Transverse colon (tissue), 3 donors: ENCODE measurements at regions not wholly inside any gene's neighbourhood (a gene's known extent, or its start where the extent isn't known, plus 50 kb on each side); places are given as distances from the start of the nearest gene placed in this dataset.

Experiments used
- CTCF ChIP-seq, 5 experiments: fragments of 200-600 bp in 3 of 5; fragments of 450-650 bp in 2 of 5; sonication (generic) in 3 of 5; IDR thresholded peaks; 1 replicate in 2 of 5; 2 replicates in 3 of 5; pipeline ENCODE4 v1.5.1; 2016 to 2017; ENCODE audit warnings: antibody characterized with exemption in 5 of 5, inconsistent platforms in 3 of 5, mild to moderate bottlenecking in 2 of 5, moderate library complexity in 1 of 5
- POLR2A ChIP-seq: fragments of 450-650 bp; IDR thresholded peaks from one replicate; pipeline ENCODE4 v1.6.1; 2016; ENCODE audit warnings: antibody characterized with exemption, mild to moderate bottlenecking, moderate library complexity

GRCh38 chr12:131596115-131596514 is 114.8 kb upstream of the SFSWAP start:
- TF ChIP-seq CTCF (IDR thresholded peaks at IDR 0.05): no peak
- TF ChIP-seq POLR2A: no peak
